Breast epithelium (tissue), 4 donors: ENCODE measurements at regions not wholly inside any gene's neighbourhood (a gene's known extent, or its start where the extent isn't known, plus 50 kb on each side); places are given as distances from the start of the nearest gene placed in this dataset.

Experiments used
- DNase-seq, 2 donors: peaks; one replicate each; pipeline ENCODE4 v3.0.0-alpha.2; 2019; ENCODE audit warnings: low spot score in 2 of 2
- H3K27ac ChIP-seq, 2 donors: fragments of 200-600 bp; sonication (generic) in 1 of 2; one replicate each; pipeline ENCODE4 v1.5.1; 2016 to 2019; ENCODE audit warnings: mild to moderate bottlenecking in 1 of 2
- H3K27me3 ChIP-seq, 2 donors: fragments of 200-600 bp; sonication (generic) in 1 of 2; one replicate each; pipeline versions ENCODE4 v1.5.1 to v1.6.0; 2017 to 2019; ENCODE audit warnings: control low read depth in 1 of 2, mild to moderate bottlenecking in 1 of 2
- H3K36me3 ChIP-seq: fragments of 200-600 bp; one replicate; pipeline ENCODE4 v1.5.1; 2019
- H3K4me1 ChIP-seq, 2 donors: fragments of 200-600 bp; sonication (generic); one replicate each; pipeline ENCODE4 v1.5.1; 2016 to 2019; ENCODE audit warnings: control low read depth in 1 of 2
- H3K4me3 ChIP-seq, 3 donors: fragments of 200-600 bp; sonication (generic); 1 replicate in 2 of 3; 2 replicates in 1 of 3; pipeline ENCODE4 v1.5.1; 2016 to 2019; ENCODE audit warnings: mild to moderate bottlenecking in 3 of 3, moderate library complexity in 2 of 3
- H3K9me3 ChIP-seq, 2 donors: fragments of 200-600 bp; sonication (generic) in 1 of 2; one replicate each; pipeline ENCODE4 v1.5.1; 2016 to 2019; ENCODE audit warnings: control low read depth in 1 of 2
- POLR2A ChIP-seq: fragments of 450-650 bp; IDR thresholded peaks from one replicate; pipeline ENCODE4 v1.6.1; 2016; ENCODE audit warnings: antibody characterized with exemption, mild to moderate bottlenecking, moderate library complexity
- POLR2AphosphoS5 ChIP-seq, 3 donors: sonication (generic); formaldehyde crosslinking; IDR thresholded peaks; one replicate each; pipeline ENCODE4 v1.6.1; 2017; ENCODE audit warnings: antibody characterized with exemption in 3 of 3
- intact Hi-C: fragments of 100-400 bp; cut with DNase I; formaldehyde crosslinking; loops from one replicate; pipeline ENCODE4 v1.15.1; 2023; ENCODE audit warnings: low total_unique reads
- TF ChIP-seq, protein P1 (sequence below), 3 donors: fragments of 450-650 bp; IDR thresholded peaks; one replicate each; pipeline ENCODE4 v1.5.1; 2016 to 2017; ENCODE audit warnings: antibody characterized with exemption in 3 of 3, mild to moderate bottlenecking in 3 of 3, moderate library complexity in 3 of 3

- DNase-seq, result no peak
- H3K4me1 ChIP-seq, result no peaks in the 10 kb centered on the region
- TF ChIP-seq, protein P1, sequence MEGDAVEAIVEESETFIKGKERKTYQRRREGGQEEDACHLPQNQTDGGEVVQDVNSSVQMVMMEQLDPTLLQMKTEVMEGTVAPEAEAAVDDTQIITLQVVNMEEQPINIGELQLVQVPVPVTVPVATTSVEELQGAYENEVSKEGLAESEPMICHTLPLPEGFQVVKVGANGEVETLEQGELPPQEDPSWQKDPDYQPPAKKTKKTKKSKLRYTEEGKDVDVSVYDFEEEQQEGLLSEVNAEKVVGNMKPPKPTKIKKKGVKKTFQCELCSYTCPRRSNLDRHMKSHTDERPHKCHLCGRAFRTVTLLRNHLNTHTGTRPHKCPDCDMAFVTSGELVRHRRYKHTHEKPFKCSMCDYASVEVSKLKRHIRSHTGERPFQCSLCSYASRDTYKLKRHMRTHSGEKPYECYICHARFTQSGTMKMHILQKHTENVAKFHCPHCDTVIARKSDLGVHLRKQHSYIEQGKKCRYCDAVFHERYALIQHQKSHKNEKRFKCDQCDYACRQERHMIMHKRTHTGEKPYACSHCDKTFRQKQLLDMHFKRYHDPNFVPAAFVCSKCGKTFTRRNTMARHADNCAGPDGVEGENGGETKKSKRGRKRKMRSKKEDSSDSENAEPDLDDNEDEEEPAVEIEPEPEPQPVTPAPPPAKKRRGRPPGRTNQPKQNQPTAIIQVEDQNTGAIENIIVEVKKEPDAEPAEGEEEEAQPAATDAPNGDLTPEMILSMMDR (IDR thresholded peaks at IDR 0.05), result no peak
- TF ChIP-seq POLR2A (no peak), POLR2AphosphoS5 (IDR thresholded peaks at IDR 0.05) (no peak)
- intact Hi-C loops, result no loop called here
- H3K27me3 ChIP-seq, result no peaks in the 10 kb centered on the region
- no peaks in the 10 kb centered on the region for H3K9me3 ChIP-seq
- H3K36me3 ChIP-seq, result no peaks in the 10 kb centered on the region
- no peak overlapping the region for H3K27ac ChIP-seq
- H3K4me3 ChIP-seq, result no peak overlapping the region
Measured at GRCh38 chr3:89622063-89622700, 514.8 kb downstream of the EPHA3 start.

- no peak overlapping the region for H3K4me3 ChIP-seq
- no peak for TF ChIP-seq POLR2A
- TF ChIP-seq, protein P1 (IDR thresholded peaks at IDR 0.05), result no peak
- TF ChIP-seq POLR2AphosphoS5 (IDR thresholded peaks at IDR 0.05), result no peak
- H3K36me3 ChIP-seq, result no peaks in the 10 kb centered on the region
- no peaks in the 10 kb centered on the region for H3K9me3 ChIP-seq
- intact Hi-C loops, result no loop called here
- no peak overlapping the region for H3K27ac ChIP-seq
- no peaks in the 10 kb centered on the region for H3K4me1 ChIP-seq
- no peaks in the 10 kb centered on the region for H3K27me3 ChIP-seq
- DNase-seq, result no peak
Measured at GRCh38 chr3:89624494-89624893, 517.1 kb downstream of the EPHA3 start.

DNA sequence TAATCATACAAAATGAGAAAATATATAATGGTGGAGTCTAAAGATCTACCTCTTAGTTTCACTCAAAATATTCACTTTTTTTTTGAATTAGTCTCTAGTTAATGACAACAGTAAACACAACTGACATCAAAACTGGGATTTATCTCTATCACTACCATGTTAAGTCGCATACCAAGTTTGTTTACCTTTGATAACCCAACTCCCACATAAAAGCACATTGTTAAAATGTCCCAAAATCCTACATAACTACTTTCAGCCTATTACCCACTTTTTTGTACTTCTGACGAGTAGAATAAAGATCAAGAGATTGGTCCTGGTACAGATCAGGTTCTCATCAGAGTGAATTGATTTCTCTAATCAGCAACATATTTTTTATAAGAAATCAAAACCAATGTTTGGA, 518.5 kb downstream of the EPHA3 start:
- H3K27ac ChIP-seq, result no peak overlapping the region

DNA sequence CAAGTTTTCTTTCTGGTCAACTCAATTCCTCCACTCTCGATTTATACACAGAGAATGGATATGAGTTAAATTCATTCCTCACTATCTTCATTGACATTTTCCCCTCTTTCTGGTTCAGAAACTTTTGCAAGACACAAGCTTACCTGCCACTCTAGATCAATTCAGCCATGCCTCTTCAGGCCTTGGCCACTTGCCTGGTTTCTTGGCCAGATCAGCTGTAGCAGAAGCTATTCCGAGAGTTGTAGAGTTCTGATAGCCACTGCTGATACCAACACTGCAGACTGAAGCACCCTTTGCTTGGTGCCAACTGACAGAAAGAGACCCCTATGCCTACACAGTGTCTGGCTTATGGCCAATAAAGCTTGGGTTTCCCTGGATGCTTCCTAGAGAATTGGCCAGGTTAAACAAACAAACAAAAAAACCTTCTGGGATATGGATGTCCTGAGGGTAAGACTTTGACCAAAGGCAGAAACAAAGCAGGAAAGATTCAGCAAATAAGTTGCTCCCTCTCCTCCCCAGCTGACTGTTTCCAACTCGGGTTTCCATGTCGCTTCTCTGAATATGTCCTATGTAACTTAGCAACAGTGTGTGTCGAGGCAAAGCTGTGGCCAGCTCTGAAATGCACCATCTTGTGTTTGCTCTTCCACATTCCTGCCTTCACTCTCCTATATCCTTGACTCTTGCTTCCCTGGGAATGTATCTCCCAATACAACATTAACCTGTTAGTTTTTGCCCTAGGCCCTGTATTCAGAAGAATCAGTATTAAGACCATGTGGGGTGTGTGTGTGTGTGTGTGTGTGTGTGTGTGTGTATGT, 521.6 kb downstream of the EPHA3 start:
- no peak overlapping the region for H3K27ac ChIP-seq
- no peaks in the 10 kb centered on the region for H3K36me3 ChIP-seq
- H3K9me3 ChIP-seq, result no peaks in the 10 kb centered on the region
- intact Hi-C loops, result no loop called here
- H3K4me1 ChIP-seq, result no peaks in the 10 kb centered on the region
- H3K4me3 ChIP-seq, result no peak overlapping the region
- TF ChIP-seq POLR2AphosphoS5 (IDR thresholded peaks at IDR 0.05), result no peak
- TF ChIP-seq, protein P1 (IDR thresholded peaks at IDR 0.05), result no peak
- TF ChIP-seq POLR2A, result no peak
- no peak for DNase-seq
- no peaks in the 10 kb centered on the region for H3K27me3 ChIP-seq

More for the DNA sequence above, 518.5 kb downstream of the EPHA3 start:
- Histone ChIP-seq H3K4me3 (no peak overlapping the region), H3K9me3 (no peaks in the 10 kb centered on the region), H3K27me3 (no peaks in the 10 kb centered on the region), H3K36me3 (no peaks in the 10 kb centered on the region), H3K4me1 (no peaks in the 10 kb centered on the region)
- intact Hi-C loops, result no loop called here
- DNase-seq, result no peak
- TF ChIP-seq POLR2A (no peak), POLR2AphosphoS5 (IDR thresholded peaks at IDR 0.05) (no peak)
- TF ChIP-seq, protein P1 (IDR thresholded peaks at IDR 0.05), result no peak

GRCh38 chr3:89635137-89635536, 527.7 kb downstream of the EPHA3 start:
- Histone ChIP-seq H3K27me3 (no peaks in the 10 kb centered on the region), H3K4me3 (no peak overlapping the region), H3K9me3 (no peaks in the 10 kb centered on the region), H3K27ac (no peak overlapping the region), H3K4me1 (no peaks in the 10 kb centered on the region), H3K36me3 (no peaks in the 10 kb centered on the region)
- TF ChIP-seq POLR2AphosphoS5 (IDR thresholded peaks at IDR 0.05), result no peak
- TF ChIP-seq POLR2A, result no peak
- TF ChIP-seq, protein P1 (IDR thresholded peaks at IDR 0.05), result no peak
- DNase-seq, result no peak
- intact Hi-C loops, result no loop called here
